Dendritic cell treated with granulocyte-macrophage colony-stimulating factor and Interleukin-4, amounts not matched to agents 40 ng/mL and 50 ng/mL, for 4 days (primary cell): ENCODE measurements at regions not wholly inside any gene's neighbourhood (a gene's known extent, or its start where the extent isn't known, plus 50 kb on each side); places are given as distances from the start of the nearest gene placed in this dataset.
"Not testable (repeated sequence)": the region's sequence is repeated elsewhere in the genome, so short reads cannot be mapped to it uniquely, and the experiment has no call there.

ENCODE experiments used
- H3K27ac Mint-ChIP-seq: one replicate; pipeline ENCODE4 v1.8.0; 2022; ENCODE audit warnings: mild to moderate bottlenecking, mixed read lengths
- H3K27me3 Mint-ChIP-seq: one replicate; pipeline ENCODE4 v1.8.0; 2022; ENCODE audit warnings: mild to moderate bottlenecking, mixed read lengths
- H3K36me3 Mint-ChIP-seq: one replicate; pipeline ENCODE4 v1.8.0; 2022; ENCODE audit warnings: low read depth, mixed read lengths
- H3K4me1 Mint-ChIP-seq: one replicate; pipeline ENCODE4 v1.8.0; 2022; ENCODE audit warnings: low read depth, mixed read lengths
- H3K4me3 Mint-ChIP-seq: one replicate; pipeline ENCODE4 v1.8.0; 2022; ENCODE audit warnings: mild to moderate bottlenecking, moderate library complexity, mixed read lengths
- H3K9me3 Mint-ChIP-seq: one replicate; pipeline ENCODE4 v1.8.0; 2022; ENCODE audit warnings: mixed read lengths
- intact Hi-C: fragments of 100-400 bp; cut with micrococcal nuclease; formaldehyde crosslinking; loops from one replicate; pipeline ENCODE4 v1.15.0; 2022

DNA sequence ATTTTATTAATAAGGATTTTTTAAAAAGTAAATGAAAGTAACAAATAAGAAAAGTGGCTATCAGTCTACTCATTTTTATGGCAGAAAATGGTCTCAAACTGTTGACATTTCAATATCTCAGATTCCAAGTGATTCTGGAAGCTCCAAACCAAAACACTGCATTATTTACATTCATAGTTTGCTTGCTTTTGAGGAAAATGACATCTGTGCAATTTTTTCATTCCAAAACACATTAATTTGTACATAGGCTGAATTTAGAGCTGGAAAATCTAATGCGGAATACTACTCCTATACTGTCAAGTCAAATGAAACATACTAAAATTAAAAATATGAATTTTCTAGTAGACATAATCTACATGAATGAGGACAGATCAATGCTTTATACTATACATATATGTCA is 1047.6 kb downstream of the CDH9 start:
- Mint-ChIP-seq H3K4me1 (no peaks in the 10 kb centered on the region), H3K36me3 (no peaks in the 10 kb centered on the region), H3K27me3 (no peaks in the 10 kb centered on the region), H3K9me3 (peaks cover 11% of the 10 kb centered on the region), H3K27ac (no peak overlapping the region), H3K4me3 (no peak overlapping the region)
- intact Hi-C loops: no loop called here

DNA sequence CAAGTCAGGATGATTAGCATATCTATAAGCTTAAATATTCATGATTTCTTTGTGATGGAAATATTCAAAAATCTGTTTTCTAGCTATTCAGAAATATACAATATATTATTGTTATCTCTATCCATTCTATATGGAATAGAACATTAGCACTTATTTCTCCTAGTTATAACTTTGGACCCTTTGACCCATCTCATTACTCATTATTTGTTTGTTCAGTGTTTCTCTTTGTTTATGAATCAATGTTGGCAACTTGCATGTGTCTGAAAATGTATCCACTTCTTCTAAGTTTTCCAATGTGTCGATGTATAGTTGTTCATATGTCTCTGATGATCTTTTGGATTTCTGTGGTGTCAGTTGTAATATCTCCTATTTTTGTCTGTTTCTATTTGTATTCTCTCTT is 1059.3 kb downstream of the CDH9 start:
- H3K4me1 Mint-ChIP-seq: no peaks in the 10 kb centered on the region
- H3K36me3 Mint-ChIP-seq: no peaks in the 10 kb centered on the region
- no peak overlapping the region for H3K27ac Mint-ChIP-seq
- H3K4me3 Mint-ChIP-seq: no peak overlapping the region
- peaks cover 23% of the 10 kb centered on the region for H3K9me3 Mint-ChIP-seq
- intact Hi-C loops: no loop called here
- no peaks in the 10 kb centered on the region for H3K27me3 Mint-ChIP-seq

DNA sequence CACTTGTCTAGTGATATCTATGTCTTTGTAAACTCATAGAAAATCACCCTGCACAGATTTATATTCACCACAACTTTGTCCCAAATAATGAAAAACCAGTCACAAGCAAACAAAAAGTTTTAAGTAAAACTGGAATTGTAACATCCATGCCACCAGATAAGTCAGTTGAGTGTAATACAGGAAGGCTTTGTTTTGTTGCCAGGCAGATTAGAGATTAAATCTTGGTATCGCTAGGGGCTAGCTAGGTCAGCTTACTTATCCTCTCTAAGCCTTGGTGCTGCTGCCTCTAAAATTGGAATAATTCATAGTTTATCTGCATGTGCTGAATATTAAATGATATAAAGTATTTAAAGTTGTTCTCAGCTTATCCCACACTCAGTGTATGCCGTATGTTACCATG is 1062.5 kb downstream of the CDH9 start:
- Mint-ChIP-seq H3K9me3 (peaks cover 19% of the 10 kb centered on the region), H3K4me3 (no peak overlapping the region), H3K36me3 (no peaks in the 10 kb centered on the region), H3K4me1 (no peaks in the 10 kb centered on the region), H3K27me3 (no peaks in the 10 kb centered on the region), H3K27ac (no peak overlapping the region)
- intact Hi-C loops: no loop called here

DNA sequence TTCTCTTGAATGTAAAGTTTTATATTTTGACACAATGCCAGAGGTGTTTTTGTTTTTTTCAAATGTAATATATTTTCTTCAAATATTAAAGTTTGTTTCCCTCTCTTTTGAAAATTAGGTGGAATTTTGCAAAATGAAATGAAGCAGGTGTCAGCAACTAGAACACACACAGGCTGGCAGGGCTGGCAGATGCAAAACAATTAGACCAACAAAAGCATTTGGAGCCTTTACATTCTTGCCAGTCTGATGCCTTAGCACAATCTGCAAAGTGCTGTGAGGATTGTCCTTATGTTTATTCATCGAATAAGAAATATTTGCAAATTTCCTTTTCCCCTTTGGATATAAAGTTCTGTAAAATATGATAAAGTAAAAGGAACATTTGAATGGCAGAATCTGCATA is 1063.9 kb downstream of the CDH9 start:
- Mint-ChIP-seq H3K27me3 (no peaks in the 10 kb centered on the region), H3K36me3 (no peaks in the 10 kb centered on the region)

DNA sequence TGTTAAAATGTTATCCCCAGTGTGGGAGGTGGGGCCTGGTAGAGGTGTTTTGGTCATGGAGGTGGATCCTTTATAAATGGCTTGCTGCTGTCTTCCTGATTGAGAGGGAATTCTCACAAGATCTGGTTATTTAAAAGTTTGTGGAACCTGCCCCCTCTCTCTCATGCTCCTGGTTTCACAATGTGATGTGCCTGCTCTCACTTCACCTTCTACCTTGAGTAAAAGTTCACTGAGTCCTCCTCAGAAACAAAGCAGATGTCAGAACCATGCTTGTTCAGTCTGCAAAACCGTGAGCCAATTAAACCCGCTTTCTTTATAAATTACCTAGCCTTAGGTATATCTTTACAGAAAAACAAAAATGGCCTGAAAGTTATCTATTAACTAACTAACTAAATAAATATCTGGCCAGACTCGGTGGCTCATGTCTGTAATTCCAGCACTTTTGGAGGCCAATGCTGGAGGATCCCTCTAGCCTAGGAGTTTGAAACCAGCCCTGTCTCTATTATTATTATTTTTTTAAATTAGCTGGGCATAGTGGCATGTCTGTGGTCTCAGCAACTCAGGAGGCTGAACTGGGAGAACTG is 1067.4 kb downstream of the CDH9 start:
- no peaks in the 10 kb centered on the region for H3K36me3 Mint-ChIP-seq
- intact Hi-C loops: no loop called here
- H3K27me3 Mint-ChIP-seq: no peaks in the 10 kb centered on the region
- no peaks in the 10 kb centered on the region for H3K9me3 Mint-ChIP-seq
- no peaks in the 10 kb centered on the region for H3K4me1 Mint-ChIP-seq
- H3K27ac Mint-ChIP-seq: no peak overlapping the region
- H3K4me3 Mint-ChIP-seq: no peak overlapping the region

More for the DNA sequence above, 1063.9 kb downstream of the CDH9 start:
- H3K4me3 Mint-ChIP-seq: no peak overlapping the region
- H3K9me3 Mint-ChIP-seq: peaks cover 5% of the 10 kb centered on the region
- no peak overlapping the region for H3K27ac Mint-ChIP-seq
- intact Hi-C loops: no loop called here
- no peaks in the 10 kb centered on the region for H3K4me1 Mint-ChIP-seq

DNA sequence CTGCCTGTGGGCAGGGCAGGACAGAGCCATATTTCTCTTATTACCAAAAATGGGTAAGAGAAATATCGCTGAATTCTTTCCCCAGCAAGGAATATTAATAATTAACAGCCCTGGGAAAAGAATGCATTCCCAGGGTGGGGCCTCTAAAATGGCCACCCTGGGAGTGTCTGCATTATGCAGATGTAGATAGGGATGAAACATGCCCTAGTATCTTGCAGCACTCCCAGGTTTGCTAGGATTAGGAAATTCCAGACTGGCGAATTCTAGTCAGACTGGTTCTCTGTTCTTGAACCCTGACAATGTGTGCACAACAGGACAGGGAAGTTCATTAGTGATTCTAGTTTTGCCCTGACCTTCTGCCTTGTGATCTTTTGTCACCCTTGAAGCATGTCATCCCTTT is 1069.3 kb downstream of the CDH9 start:
- H3K4me3 Mint-ChIP-seq, intact Hi-C loops, H3K4me1 Mint-ChIP-seq, H3K9me3 Mint-ChIP-seq, H3K36me3 Mint-ChIP-seq, H3K27me3 Mint-ChIP-seq, H3K27ac Mint-ChIP-seq: not testable (repeated sequence)

DNA sequence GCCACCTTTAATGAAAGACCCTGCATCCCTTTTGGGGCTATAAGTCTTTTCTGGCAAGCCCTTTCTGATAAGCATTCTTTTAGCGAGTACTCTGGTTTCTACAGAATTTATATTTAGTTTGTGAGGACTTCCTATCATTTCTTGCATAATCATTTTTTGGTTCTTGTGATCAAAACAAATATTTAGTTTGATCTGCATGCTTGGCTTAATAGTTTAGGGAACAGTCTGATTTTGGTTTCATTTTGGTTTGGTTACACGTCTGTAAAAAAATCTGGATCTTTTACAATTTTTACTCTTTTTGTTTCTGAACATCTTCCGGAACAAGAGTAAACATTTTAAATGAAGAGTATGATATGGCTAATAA is 1074.4 kb downstream of the CDH9 start:
- no peaks in the 10 kb centered on the region for H3K4me1 Mint-ChIP-seq
- H3K27ac Mint-ChIP-seq: no peak overlapping the region
- intact Hi-C loops: no loop called here
- H3K9me3 Mint-ChIP-seq: peaks cover 7% of the 10 kb centered on the region
- no peaks in the 10 kb centered on the region for H3K36me3 Mint-ChIP-seq
- H3K4me3 Mint-ChIP-seq: no peak overlapping the region
- no peaks in the 10 kb centered on the region for H3K27me3 Mint-ChIP-seq

DNA sequence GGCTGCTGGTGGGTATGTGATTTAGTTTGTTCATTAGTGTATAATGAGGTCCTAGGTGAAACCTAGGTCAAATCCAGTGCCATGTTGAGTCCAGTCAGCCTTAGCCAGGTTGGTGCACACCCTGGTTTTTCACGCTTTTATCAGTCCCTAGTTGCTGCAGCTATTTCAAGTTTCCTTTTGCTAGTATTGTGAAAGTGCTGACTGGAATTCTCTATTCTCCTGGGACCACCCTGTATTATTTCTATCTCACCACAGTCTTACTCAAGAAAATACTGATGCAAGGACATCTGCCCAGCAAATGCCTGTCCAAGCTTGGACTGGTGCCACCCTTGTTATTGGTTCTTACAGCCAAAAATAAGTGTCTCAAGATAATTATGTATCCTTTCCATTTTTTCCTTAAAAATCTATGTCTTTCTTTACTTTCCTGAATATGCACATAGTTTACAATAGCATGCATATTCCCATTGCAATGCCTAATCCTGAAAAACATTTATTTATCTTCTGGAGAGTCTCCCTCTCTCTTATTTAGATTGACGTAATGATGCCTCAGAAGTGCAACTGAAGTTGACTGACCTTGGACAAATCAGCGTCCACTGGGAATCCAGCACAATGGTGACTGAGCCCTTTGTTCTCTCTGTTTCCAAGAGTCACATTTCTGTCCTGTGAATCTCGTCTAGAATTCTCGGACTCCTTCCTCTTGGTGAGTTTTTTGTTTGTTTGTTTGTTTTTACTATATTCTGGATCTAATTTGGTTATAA is 1075.0 kb downstream of the CDH9 start:
- intact Hi-C loops: no loop called here
- Mint-ChIP-seq H3K27ac (no peak overlapping the region), H3K9me3 (peaks cover 7% of the 10 kb centered on the region), H3K27me3 (no peaks in the 10 kb centered on the region), H3K36me3 (no peaks in the 10 kb centered on the region), H3K4me1 (no peaks in the 10 kb centered on the region), H3K4me3 (no peak overlapping the region)

DNA sequence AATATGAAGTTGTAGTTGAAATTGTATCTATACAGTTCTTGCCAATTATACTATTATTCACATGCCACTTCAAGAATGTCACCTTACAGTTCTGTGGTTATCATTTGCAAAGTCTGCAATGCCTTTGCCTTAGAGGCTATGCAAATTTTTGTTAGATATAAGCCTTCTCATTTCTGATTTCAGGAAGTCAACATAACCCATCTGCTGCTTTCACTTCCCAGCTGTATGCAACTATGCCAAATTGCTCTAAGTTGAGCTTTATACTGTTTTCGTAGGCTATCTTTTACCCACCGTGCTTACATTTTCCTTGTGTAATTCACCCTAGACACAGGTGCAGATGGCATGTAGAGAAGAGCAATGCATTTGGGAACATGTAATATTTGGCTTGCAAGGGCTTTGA is 1083.0 kb downstream of the CDH9 start:
- H3K9me3 Mint-ChIP-seq: peaks cover 8% of the 10 kb centered on the region
- no peaks in the 10 kb centered on the region for H3K4me1 Mint-ChIP-seq
- no peaks in the 10 kb centered on the region for H3K27me3 Mint-ChIP-seq
- intact Hi-C loops: no loop called here
- H3K27ac Mint-ChIP-seq: no peak overlapping the region
- no peak overlapping the region for H3K4me3 Mint-ChIP-seq
- H3K36me3 Mint-ChIP-seq: no peaks in the 10 kb centered on the region

DNA sequence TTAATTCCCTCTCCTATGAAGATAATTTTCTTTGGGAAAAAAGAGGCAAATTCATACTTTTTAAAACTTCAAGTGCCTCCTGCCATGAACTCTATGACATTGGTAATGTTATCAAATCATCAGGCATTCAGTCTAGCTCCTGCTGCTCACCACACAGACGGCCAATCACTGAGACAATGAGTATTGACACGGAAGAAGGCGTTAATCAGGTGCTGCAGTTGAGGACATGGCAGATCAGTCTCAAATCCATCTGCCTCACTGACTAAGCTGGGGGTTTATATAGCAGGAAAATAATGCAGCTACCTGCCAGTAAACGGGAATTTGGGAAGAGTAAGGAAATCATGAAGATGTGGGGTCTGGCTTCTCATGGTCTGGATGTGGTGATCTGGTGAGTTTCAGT is 1087.7 kb downstream of the CDH9 start:
- no peaks in the 10 kb centered on the region for H3K27me3 Mint-ChIP-seq
- no peaks in the 10 kb centered on the region for H3K4me1 Mint-ChIP-seq
- peaks cover 10% of the 10 kb centered on the region for H3K9me3 Mint-ChIP-seq
- no peak overlapping the region for H3K27ac Mint-ChIP-seq
- no peak overlapping the region for H3K4me3 Mint-ChIP-seq
- no peaks in the 10 kb centered on the region for H3K36me3 Mint-ChIP-seq
- intact Hi-C loops: no loop called here

DNA sequence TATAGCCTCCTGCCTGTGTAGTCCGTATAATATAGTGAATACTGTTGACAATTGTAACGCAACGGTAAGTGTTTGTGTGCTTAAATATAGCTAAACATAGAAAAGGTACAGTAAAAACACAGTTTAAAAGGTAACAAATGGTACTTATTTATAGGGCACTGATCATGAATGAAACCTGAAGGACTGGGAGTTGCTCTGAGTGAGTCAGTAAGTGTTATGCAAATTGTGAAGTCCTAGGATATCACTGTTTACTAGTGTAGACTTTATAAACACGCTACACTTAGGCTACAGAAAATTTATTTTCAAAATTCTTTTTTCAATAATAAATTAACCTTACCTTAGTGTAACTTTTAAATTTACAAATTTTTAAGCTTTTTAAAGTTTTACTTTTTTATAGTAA is 1090.1 kb downstream of the CDH9 start:
- Mint-ChIP-seq H3K36me3 (no peaks in the 10 kb centered on the region), H3K27me3 (no peaks in the 10 kb centered on the region), H3K4me1 (no peaks in the 10 kb centered on the region), H3K4me3 (no peak overlapping the region), H3K27ac (no peak overlapping the region), H3K9me3 (peaks cover 16% of the 10 kb centered on the region)
- intact Hi-C loops: no loop called here

DNA sequence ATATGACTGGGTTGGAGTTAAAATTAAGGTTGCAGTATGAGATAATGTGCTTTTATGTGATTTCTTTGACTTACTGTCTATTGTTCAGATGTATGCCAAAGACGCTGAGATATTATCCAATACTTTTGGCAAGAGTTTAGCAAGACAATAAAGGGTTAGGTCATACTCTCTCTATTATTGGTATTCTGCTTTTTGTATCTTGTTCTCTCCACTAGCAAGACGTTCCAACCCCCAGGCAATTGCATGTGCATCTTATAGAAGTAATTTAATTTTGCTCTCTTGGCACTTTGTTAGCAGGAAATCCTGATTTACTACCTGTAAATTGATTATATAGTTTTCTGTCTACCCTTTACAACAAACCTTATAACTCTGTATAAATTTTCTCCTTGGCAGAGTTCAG is 1093.6 kb downstream of the CDH9 start:
- no peak overlapping the region for H3K27ac Mint-ChIP-seq
- no peak overlapping the region for H3K4me3 Mint-ChIP-seq
- H3K9me3 Mint-ChIP-seq: peaks cover 6% of the 10 kb centered on the region
- intact Hi-C loops: no loop called here
- no peaks in the 10 kb centered on the region for H3K4me1 Mint-ChIP-seq
- no peaks in the 10 kb centered on the region for H3K27me3 Mint-ChIP-seq
- no peaks in the 10 kb centered on the region for H3K36me3 Mint-ChIP-seq

DNA sequence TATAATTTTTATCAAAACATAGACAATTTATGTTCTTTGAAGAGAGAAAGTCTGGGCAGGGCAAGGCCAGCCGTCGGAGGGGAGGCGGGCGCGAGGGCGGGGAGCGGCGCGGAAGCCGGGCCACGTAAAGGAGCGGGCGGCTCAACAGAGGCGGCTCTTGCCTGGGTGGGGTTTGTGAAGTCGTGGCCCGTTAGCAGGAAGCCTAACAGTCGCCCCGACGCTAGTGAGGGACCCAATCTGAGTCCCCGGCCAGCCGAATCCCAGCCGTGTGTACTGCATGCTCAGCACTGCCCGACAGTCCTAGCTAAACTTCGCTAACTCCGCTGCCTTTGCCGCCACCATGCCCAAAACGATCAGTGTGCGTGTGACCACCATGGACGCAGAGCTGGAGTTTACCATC is 1129.2 kb downstream of the CDH9 start:
- Mint-ChIP-seq H3K4me1 (no peaks in the 10 kb centered on the region), H3K27me3 (no peaks in the 10 kb centered on the region), H3K27ac (no peak overlapping the region), H3K4me3 (no peak overlapping the region), H3K36me3 (no peaks in the 10 kb centered on the region), H3K9me3 (peaks cover 27% of the 10 kb centered on the region)
- intact Hi-C loops: no loop called here

DNA sequence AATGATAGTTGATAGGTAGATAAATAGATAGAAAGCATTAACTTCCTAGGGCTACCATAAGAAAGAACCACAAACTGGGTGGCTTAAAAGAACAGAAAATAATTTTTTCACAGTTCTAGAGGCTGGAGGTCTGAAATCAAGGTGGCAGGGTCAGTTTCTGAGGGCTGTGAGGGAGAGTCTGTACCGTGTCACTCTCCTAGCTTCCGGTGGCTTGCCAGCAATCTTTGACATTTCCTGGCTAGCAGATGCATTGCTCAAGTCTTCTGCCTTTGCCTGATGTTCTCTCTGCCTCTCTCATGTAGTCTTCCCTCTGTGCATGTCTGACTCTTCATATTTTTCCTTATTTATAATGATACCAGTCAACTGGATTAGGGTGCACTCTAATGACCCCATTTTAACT is 1132.7 kb downstream of the CDH9 start:
- Mint-ChIP-seq H3K27me3 (no peaks in the 10 kb centered on the region), H3K4me3 (no peak overlapping the region), H3K36me3 (no peaks in the 10 kb centered on the region), H3K4me1 (no peaks in the 10 kb centered on the region), H3K27ac (no peak overlapping the region), H3K9me3 (peaks cover 23% of the 10 kb centered on the region)
- intact Hi-C loops: no loop called here

DNA sequence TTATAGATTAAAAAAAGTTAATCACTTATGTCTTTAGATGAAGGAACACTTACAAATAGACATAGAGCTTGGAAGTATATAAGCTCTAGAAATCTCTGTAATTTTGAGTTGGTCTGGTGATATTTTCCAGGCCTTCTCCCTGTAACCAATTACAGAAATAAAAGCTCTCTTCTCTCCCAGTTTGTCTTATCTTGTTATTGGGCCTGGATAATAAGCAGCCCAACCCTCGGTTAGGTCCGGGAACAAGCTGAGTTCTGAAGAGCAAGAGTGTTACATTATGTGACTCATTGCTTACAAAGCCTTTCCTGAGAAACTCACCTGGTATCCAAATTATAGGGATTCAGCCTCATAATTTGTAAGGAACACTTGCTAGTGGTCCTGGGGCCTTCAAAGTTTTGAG is 1146.2 kb downstream of the CDH9 start:
- intact Hi-C loops: no loop called here

More for the DNA sequence above, 1146.2 kb downstream of the CDH9 start:
- peaks cover 18% of the 10 kb centered on the region for H3K9me3 Mint-ChIP-seq
- H3K36me3 Mint-ChIP-seq: no peaks in the 10 kb centered on the region
- H3K4me1 Mint-ChIP-seq: no peaks in the 10 kb centered on the region
- H3K27me3 Mint-ChIP-seq: no peaks in the 10 kb centered on the region
- no peak overlapping the region for H3K4me3 Mint-ChIP-seq
- H3K27ac Mint-ChIP-seq: no peak overlapping the region
